ENCODE measurements at regions not wholly inside any gene's neighbourhood (a gene's known extent, or its start where the extent isn't known, plus 50 kb on each side); places are given as distances from the start of the nearest gene placed in this dataset.

DNA sequence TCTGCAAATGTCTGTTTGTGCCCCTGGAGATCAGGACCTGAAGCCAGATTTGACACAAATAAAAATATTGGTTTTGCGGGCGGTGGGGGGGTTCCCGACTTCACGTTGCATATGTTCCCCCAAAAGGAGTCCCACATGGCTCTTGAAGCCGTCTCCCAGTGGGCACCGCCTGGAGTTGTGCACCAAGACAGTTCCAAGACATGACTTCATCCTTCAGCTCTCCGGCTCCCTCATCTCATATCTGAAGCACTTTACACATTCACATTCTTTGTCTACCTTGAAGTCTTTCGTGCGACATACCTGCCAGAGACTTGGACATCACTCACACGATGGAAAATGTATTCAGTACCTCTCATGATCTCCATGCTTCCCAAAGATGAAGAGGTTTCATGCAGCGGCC lies 362.8 kb upstream of the FOXK1 start:
- Histone ChIP-seq H3K4me3 (ENCODE audit: low read length in 2 of 2) (no peak overlapping the region), H3K9me3 (ENCODE audit: control insufficient read depth in 2 of 2, insufficient read depth in 1 of 2, low read length in 1 of 2) (peaks cover 0 to 10% of the 10 kb centered on the region in 2 donors), H3K4me1 (ENCODE audit: control insufficient read depth in 2 of 2, insufficient read depth in 2 of 2, low read length in 2 of 2) (no peaks in the 10 kb centered on the region), H3K27me3 (ENCODE audit: control insufficient read depth in 2 of 2, insufficient read depth in 1 of 2, low read length in 1 of 2) (no peaks in the 10 kb centered on the region), H3K36me3 (ENCODE audit: control insufficient read depth in 2 of 2, insufficient read depth in 2 of 2, low read length in 1 of 2) (no peaks in the 10 kb centered on the region), H3K27ac (ENCODE audit: low read depth in 1 of 2, low read length in 1 of 2) (no peak overlapping the region)
- 94% methylated on average over 11 of the region's 11 CpGs for WGBS
- DNase-seq (ENCODE audit: low read depth in 6 of 9, low spot score in 9 of 9) = no peak

DNA sequence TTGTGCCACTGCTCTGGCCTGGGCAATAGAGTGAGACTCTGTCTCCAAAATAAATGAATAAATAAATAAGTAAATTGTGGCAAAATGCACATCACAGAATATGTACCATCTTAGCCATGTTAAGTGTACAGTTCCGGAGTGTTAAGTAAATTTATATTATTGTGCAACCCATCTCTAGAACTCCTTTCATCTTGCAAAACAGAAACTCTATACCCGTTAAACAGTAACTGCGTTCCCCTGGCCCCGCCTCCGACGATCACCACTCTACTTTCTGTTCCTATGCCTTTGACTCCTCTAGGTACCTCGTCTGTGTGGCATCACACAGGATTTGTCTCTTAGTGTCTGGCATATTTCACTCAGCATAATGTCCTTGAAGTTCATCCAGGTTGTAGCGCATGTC lies 356.4 kb upstream of the FOXK1 start:
- no peak overlapping the region for H3K4me3 ChIP-seq (ENCODE audit: low read length in 2 of 2)
- WGBS = 93% methylated on average over 8 of the region's 8 CpGs
- no peaks in the 10 kb centered on the region for H3K4me1 ChIP-seq (ENCODE audit: control insufficient read depth in 2 of 2, insufficient read depth in 2 of 2, low read length in 2 of 2)
- H3K36me3 ChIP-seq (ENCODE audit: control insufficient read depth in 2 of 2, insufficient read depth in 2 of 2, low read length in 1 of 2) = no peaks in the 10 kb centered on the region
- H3K9me3 ChIP-seq (ENCODE audit: control insufficient read depth in 2 of 2, insufficient read depth in 1 of 2, low read length in 1 of 2) = peaks cover 0 to 10% of the 10 kb centered on the region in 2 donors
- H3K27me3 ChIP-seq (ENCODE audit: control insufficient read depth in 2 of 2, insufficient read depth in 1 of 2, low read length in 1 of 2) = no peaks in the 10 kb centered on the region
- H3K27ac ChIP-seq (ENCODE audit: low read depth in 1 of 2, low read length in 1 of 2) = no peak overlapping the region
- DNase-seq (ENCODE audit: low read depth in 6 of 9, low spot score in 9 of 9) = no peak

DNA sequence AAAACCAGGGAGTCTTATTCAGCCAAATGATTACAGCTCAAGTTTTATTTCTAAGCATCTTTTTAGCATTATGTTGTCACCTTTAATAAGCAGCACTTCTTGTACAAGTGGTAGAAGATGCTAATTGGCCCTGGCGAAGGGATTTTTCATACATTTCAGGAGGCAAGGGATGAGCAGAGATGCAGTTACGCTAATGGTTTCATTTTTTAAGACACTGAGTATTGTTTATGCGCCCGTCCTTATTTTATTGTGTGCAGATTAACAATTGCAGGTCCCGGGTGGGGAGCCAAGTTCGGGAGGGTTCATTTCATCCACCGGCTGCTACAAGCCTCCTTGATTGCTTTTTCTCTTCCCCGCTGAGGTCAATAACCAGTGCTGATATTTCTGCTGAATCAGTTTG lies 350.4 kb upstream of the FOXK1 start:
- no peak for DNase-seq (ENCODE audit: low read depth in 6 of 9, low spot score in 9 of 9)
- no peaks in the 10 kb centered on the region for H3K27me3 ChIP-seq (ENCODE audit: control insufficient read depth in 2 of 2, insufficient read depth in 1 of 2, low read length in 1 of 2)
- H3K36me3 ChIP-seq (ENCODE audit: control insufficient read depth in 2 of 2, insufficient read depth in 2 of 2, low read length in 1 of 2) = no peaks in the 10 kb centered on the region
- no peaks in the 10 kb centered on the region for H3K4me1 ChIP-seq (ENCODE audit: control insufficient read depth in 2 of 2, insufficient read depth in 2 of 2, low read length in 2 of 2)
- H3K9me3 ChIP-seq (ENCODE audit: control insufficient read depth in 2 of 2, insufficient read depth in 1 of 2, low read length in 1 of 2) = no peaks in the 10 kb centered on the region
- no peak overlapping the region for H3K4me3 ChIP-seq (ENCODE audit: low read length in 2 of 2)
- no peak overlapping the region for H3K27ac ChIP-seq (ENCODE audit: low read depth in 1 of 2, low read length in 1 of 2)
- WGBS = 96% methylated on average over 8 of the region's 8 CpGs

DNA sequence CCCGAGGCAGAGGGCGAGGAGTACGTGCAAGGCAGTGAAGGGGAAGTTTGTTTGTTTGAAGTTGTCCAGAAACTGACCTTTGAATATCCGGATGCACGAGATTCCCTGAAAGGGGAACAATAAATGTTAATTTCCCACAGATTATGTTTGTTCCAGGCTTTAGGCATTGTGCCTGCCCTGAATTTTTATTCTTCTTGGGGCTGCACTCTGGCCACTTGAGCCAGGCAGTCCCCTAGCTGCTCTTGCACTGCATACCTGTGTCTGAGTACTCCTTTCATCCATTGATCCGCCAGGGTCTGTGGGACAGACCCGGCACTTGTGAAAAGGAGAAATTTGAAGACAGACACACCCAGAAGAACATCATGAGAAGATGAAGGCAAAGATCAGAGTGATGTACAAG lies 343.5 kb upstream of the FOXK1 start:
- Histone ChIP-seq H3K27ac (ENCODE audit: low read depth in 1 of 2, low read length in 1 of 2) (no peak overlapping the region), H3K36me3 (ENCODE audit: control insufficient read depth in 2 of 2, insufficient read depth in 2 of 2, low read length in 1 of 2) (no peaks in the 10 kb centered on the region), H3K4me3 (ENCODE audit: low read length in 2 of 2) (no peak overlapping the region), H3K9me3 (ENCODE audit: control insufficient read depth in 2 of 2, insufficient read depth in 1 of 2, low read length in 1 of 2) (peaks cover 0 to 23% of the 10 kb centered on the region in 2 donors), H3K4me1 (ENCODE audit: control insufficient read depth in 2 of 2, insufficient read depth in 2 of 2, low read length in 2 of 2) (no peaks in the 10 kb centered on the region), H3K27me3 (ENCODE audit: control insufficient read depth in 2 of 2, insufficient read depth in 1 of 2, low read length in 1 of 2) (no peaks in the 10 kb centered on the region)
- 96% methylated on average over 7 of the region's 7 CpGs for WGBS
- DNase-seq (ENCODE audit: low read depth in 6 of 9, low spot score in 9 of 9) = no peak

DNA sequence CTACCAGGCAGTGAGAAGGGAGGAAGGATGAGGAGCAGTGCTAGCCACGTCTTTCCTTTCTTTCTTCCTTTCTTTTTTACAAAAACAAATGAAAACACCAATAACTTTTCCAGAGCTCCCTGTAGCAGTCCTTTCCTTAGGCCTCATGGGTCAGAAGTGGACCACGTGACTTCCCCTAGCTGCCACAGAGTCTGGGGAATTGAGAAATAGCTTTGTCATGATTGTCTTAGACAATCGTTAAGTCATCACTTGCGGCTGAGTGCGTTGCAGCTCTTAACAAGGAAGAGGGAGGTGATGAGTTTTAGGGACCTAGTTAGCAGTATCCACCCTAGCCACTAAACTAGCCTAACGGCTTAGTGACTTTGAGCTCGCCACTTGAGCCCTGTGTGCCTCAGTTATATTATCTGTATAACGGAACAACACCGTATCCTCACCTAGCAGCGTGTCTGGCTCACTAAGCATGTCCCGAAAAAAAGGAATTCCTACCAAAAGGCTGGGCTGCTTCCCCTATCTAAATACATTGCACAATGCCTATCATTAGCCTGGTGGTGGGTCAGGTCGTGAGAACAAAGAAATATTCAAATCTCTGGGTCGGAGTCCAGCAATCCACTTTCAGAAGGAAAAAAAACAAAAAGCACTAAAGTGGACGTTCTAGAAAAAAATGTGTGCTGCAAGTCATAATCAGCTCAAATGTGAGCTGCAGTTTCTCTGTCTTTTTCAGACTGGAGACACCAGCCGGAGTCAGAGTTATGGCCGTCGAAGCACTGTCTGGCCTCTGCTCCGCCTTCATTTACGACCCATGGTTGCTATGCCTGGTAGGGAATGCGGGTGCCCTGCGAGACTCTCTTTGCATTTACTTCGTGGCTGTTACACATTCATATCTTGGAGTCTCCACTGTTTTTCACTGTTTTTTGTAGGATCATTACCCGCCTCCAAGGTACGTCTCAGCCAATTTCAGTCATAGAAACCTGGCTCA lies 338.5 kb upstream of the FOXK1 start:
- WGBS = 91% methylated on average over 24 of the region's 24 CpGs
- Histone ChIP-seq H3K4me3 (ENCODE audit: low read length in 2 of 2) (no peak overlapping the region), H3K4me1 (ENCODE audit: control insufficient read depth in 2 of 2, insufficient read depth in 2 of 2, low read length in 2 of 2) (no peaks in the 10 kb centered on the region), H3K27me3 (ENCODE audit: control insufficient read depth in 2 of 2, insufficient read depth in 1 of 2, low read length in 1 of 2) (no peaks in the 10 kb centered on the region), H3K9me3 (ENCODE audit: control insufficient read depth in 2 of 2, insufficient read depth in 1 of 2, low read length in 1 of 2) (peaks cover 3 to 31% of the 10 kb centered on the region in 2 donors), H3K36me3 (ENCODE audit: control insufficient read depth in 2 of 2, insufficient read depth in 2 of 2, low read length in 1 of 2) (no peaks in the 10 kb centered on the region), H3K27ac (ENCODE audit: low read depth in 1 of 2, low read length in 1 of 2) (no peak overlapping the region)
- DNase-seq (ENCODE audit: low read depth in 6 of 9, low spot score in 9 of 9) = no peak

DNA sequence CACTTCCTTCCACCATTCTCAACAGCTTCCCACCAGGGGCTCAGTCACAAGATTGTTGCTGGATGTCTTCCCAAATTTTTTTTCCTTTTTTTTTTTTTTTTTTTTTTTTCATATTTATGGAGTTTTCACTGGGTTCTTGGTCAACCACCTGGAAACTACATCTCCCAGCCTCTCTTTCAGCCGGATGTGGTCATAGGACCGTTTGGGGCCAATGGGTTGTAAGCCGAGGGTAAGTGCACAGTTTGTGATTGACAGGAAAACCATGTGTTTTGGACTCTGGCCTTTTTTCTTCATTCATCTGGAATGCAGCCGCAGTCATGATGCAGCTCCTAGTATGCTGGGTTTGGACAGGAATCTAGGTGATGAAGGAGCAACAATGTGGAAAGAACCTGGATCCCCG lies 337.1 kb upstream of the FOXK1 start:
- no peak overlapping the region for H3K4me3 ChIP-seq (ENCODE audit: low read length in 2 of 2)
- 95% methylated on average over 5 of the region's 5 CpGs for WGBS
- H3K36me3 ChIP-seq (ENCODE audit: control insufficient read depth in 2 of 2, insufficient read depth in 2 of 2, low read length in 1 of 2) = no peaks in the 10 kb centered on the region
- DNase-seq (ENCODE audit: low read depth in 6 of 9, low spot score in 9 of 9) = no peak
- no peak overlapping the region for H3K27ac ChIP-seq (ENCODE audit: low read depth in 1 of 2, low read length in 1 of 2)
- no peaks in the 10 kb centered on the region for H3K4me1 ChIP-seq (ENCODE audit: control insufficient read depth in 2 of 2, insufficient read depth in 2 of 2, low read length in 2 of 2)
- H3K9me3 ChIP-seq (ENCODE audit: control insufficient read depth in 2 of 2, insufficient read depth in 1 of 2, low read length in 1 of 2) = peaks cover 3 to 25% of the 10 kb centered on the region in 2 donors
- no peaks in the 10 kb centered on the region for H3K27me3 ChIP-seq (ENCODE audit: control insufficient read depth in 2 of 2, insufficient read depth in 1 of 2, low read length in 1 of 2)

DNA sequence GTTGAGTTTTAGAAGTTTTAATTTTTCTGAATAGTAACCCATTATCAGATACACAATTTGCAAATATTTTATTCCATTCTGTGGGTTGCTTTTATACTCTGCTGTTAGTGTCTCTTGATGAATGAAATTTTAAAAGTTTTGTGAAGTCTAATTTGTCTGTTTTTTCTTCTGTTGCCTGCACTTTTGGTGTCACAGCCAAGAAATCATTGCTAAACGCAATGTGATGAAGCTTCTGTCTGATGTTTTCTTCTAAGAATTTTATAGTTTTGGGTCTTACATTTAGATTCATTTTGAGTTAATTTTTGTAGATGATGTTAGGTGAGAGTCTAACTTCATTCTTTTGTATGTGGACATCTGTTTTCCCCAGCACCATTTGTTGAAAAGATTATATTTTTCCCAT lies 330.0 kb upstream of the FOXK1 start:
- no peaks in the 10 kb centered on the region for H3K27me3 ChIP-seq (ENCODE audit: control insufficient read depth in 2 of 2, insufficient read depth in 1 of 2, low read length in 1 of 2)
- WGBS = 95% methylated on average over 1 of the region's 1 CpG
- H3K9me3 ChIP-seq (ENCODE audit: control insufficient read depth in 2 of 2, insufficient read depth in 1 of 2, low read length in 1 of 2) = no peaks in the 10 kb centered on the region
- no peak for DNase-seq (ENCODE audit: low read depth in 6 of 9, low spot score in 9 of 9)
- H3K4me3 ChIP-seq (ENCODE audit: low read length in 2 of 2) = no peak overlapping the region
- H3K36me3 ChIP-seq (ENCODE audit: control insufficient read depth in 2 of 2, insufficient read depth in 2 of 2, low read length in 1 of 2) = no peaks in the 10 kb centered on the region
- H3K27ac ChIP-seq (ENCODE audit: low read depth in 1 of 2, low read length in 1 of 2) = no peak overlapping the region
- no peaks in the 10 kb centered on the region for H3K4me1 ChIP-seq (ENCODE audit: control insufficient read depth in 2 of 2, insufficient read depth in 2 of 2, low read length in 2 of 2)

DNA sequence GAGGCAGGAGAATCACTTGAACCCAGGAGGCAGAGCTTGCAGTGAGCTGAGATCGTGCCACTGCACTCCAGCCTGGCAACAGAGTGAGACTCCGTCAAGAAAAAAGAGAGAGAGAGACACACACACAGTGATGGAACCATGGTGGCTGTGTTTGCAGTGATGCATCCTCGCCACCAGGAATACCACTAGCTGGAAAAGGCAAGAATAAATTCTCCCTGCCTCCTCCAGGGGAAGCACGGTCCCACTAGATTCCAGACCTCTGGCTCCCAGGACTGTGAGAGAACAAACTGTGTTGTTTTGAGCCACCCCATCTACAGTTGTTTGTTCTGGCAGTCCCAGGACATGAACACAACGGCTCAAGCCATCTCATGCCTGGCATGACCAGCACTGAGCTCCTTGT lies 320.3 kb upstream of the FOXK1 start:
- H3K4me1 ChIP-seq (ENCODE audit: control insufficient read depth in 2 of 2, insufficient read depth in 2 of 2, low read length in 2 of 2) = no peaks in the 10 kb centered on the region
- no peaks in the 10 kb centered on the region for H3K36me3 ChIP-seq (ENCODE audit: control insufficient read depth in 2 of 2, insufficient read depth in 2 of 2, low read length in 1 of 2)
- H3K9me3 ChIP-seq (ENCODE audit: control insufficient read depth in 2 of 2, insufficient read depth in 1 of 2, low read length in 1 of 2) = peaks cover 0 to 10% of the 10 kb centered on the region in 2 donors
- 89% methylated on average over 5 of the region's 5 CpGs for WGBS
- H3K4me3 ChIP-seq (ENCODE audit: low read length in 2 of 2) = no peak overlapping the region
- H3K27me3 ChIP-seq (ENCODE audit: control insufficient read depth in 2 of 2, insufficient read depth in 1 of 2, low read length in 1 of 2) = no peaks in the 10 kb centered on the region
- DNase-seq (ENCODE audit: low read depth in 6 of 9, low spot score in 9 of 9) = no peak
- no peak overlapping the region for H3K27ac ChIP-seq (ENCODE audit: low read depth in 1 of 2, low read length in 1 of 2)

DNA sequence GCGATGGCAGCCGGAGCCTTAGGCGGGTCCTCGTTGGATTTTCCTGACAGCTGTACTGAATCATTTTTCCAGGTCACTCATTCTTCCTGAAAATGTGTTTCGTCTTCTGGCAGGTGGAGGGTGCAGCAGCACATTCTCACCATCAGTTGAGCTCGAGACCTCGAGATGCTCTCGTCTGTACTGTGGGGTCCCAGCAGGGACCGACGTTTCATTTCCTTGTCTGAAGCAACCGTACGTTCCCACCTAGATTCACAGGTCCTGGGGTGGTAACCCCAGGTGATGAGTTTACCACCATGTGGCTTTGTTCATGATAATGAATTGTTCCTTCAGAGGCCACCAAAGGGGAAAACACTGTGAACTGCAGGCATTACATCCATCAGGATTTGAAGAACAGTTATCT lies 298.5 kb upstream of the FOXK1 start:
- Histone ChIP-seq H3K27me3 (ENCODE audit: control insufficient read depth in 2 of 2, insufficient read depth in 1 of 2, low read length in 1 of 2) (no peaks in the 10 kb centered on the region), H3K4me1 (ENCODE audit: control insufficient read depth in 2 of 2, insufficient read depth in 2 of 2, low read length in 2 of 2) (no peaks in the 10 kb centered on the region), H3K9me3 (ENCODE audit: control insufficient read depth in 2 of 2, insufficient read depth in 1 of 2, low read length in 1 of 2) (peaks cover 3 to 4% of the 10 kb centered on the region in 2 donors), H3K36me3 (ENCODE audit: control insufficient read depth in 2 of 2, insufficient read depth in 2 of 2, low read length in 1 of 2) (no peaks in the 10 kb centered on the region), H3K27ac (ENCODE audit: low read depth in 1 of 2, low read length in 1 of 2) (no peak overlapping the region), H3K4me3 (ENCODE audit: low read length in 2 of 2) (no peak overlapping the region)
- WGBS = 92% methylated on average over 12 of the region's 12 CpGs
- DNase-seq (ENCODE audit: low read depth in 6 of 9, low spot score in 9 of 9) = no peak

Measured in thymus (tissue), 11 donors.